HepG2 (cell line): ENCODE measurements at regions not wholly inside any gene's neighbourhood (a gene's known extent, or its start where the extent isn't known, plus 50 kb on each side); places are given as distances from the start of the nearest gene placed in this dataset.

Source experiments
- HMGA1 ChIP-seq: sonication (generic); formaldehyde crosslinking; conservative IDR thresholded peaks from 2 replicates; pipeline ENCODE4 v1.4.0; 2020; ENCODE audit warnings: missing genetic modification reagents
- RFX5 ChIP-seq: IDR thresholded peaks from 2 replicates; pipeline ENCODE4 v1.6.1; 2011; ENCODE audit warnings: low read depth, low read length, improper control_type of control experiment
- RORA ChIP-seq: sonication (generic); formaldehyde crosslinking; IDR thresholded peaks from 2 replicates; pipeline ENCODE4 v1.5.0; 2020; ENCODE audit warnings: mild to moderate bottlenecking, missing genetic modification reagents, moderate library complexity
- TBX2 ChIP-seq: sonication (generic); formaldehyde crosslinking; IDR thresholded peaks from 2 replicates; pipeline ENCODE4 v1.5.0; 2020; ENCODE audit warnings: missing genetic modification reagents, mild to moderate bottlenecking, borderline replicate concordance
- TGIF2 ChIP-seq: IDR thresholded peaks from 2 replicates; pipeline ENCODE4 v1.6.1; 2016; ENCODE audit warnings: control low read depth, missing compliant biosample characterization
- ZNF274 ChIP-seq: sonication (generic); formaldehyde crosslinking; IDR thresholded peaks from 2 replicates; pipeline ENCODE4 v1.5.1; 2020; ENCODE audit warnings: mild to moderate bottlenecking, missing genetic modification reagents
- ZNF598 ChIP-seq: sonication (generic); formaldehyde crosslinking; IDR thresholded peaks from 2 replicates; pipeline ENCODE4 v1.5.1; 2020; ENCODE audit warnings: mild to moderate bottlenecking, missing genetic modification reagents, borderline replicate concordance
- TF ChIP-seq, protein P1 (sequence below): sonication (generic); formaldehyde crosslinking; IDR thresholded peaks from 2 replicates; pipeline ENCODE4 v1.4.0; 2020; ENCODE audit warnings: missing genetic modification reagents, borderline replicate concordance
- TF ChIP-seq, protein P2 (sequence below): IDR thresholded peaks from 2 replicates; pipeline ENCODE4 v1.6.1; 2016; ENCODE audit warnings: missing compliant biosample characterization, missing genetic modification reagents, borderline replicate concordance
- TF ChIP-seq, protein P3 (sequence below): sonication (generic); formaldehyde crosslinking; IDR thresholded peaks from 2 replicates; pipeline ENCODE4 v1.5.0; 2020; ENCODE audit warnings: missing genetic modification reagents
- TF ChIP-seq, protein P4 (sequence below): sonication (generic); formaldehyde crosslinking; IDR thresholded peaks from 2 replicates; pipeline ENCODE4 v1.4.0; 2020; ENCODE audit warnings: missing genetic modification reagents
- TF ChIP-seq, protein P5 (sequence below): sonication (generic); formaldehyde crosslinking; IDR thresholded peaks from 2 replicates; pipeline ENCODE4 v1.5.1; 2020; ENCODE audit warnings: missing genetic modification reagents, mild to moderate bottlenecking, borderline replicate concordance

DNA sequence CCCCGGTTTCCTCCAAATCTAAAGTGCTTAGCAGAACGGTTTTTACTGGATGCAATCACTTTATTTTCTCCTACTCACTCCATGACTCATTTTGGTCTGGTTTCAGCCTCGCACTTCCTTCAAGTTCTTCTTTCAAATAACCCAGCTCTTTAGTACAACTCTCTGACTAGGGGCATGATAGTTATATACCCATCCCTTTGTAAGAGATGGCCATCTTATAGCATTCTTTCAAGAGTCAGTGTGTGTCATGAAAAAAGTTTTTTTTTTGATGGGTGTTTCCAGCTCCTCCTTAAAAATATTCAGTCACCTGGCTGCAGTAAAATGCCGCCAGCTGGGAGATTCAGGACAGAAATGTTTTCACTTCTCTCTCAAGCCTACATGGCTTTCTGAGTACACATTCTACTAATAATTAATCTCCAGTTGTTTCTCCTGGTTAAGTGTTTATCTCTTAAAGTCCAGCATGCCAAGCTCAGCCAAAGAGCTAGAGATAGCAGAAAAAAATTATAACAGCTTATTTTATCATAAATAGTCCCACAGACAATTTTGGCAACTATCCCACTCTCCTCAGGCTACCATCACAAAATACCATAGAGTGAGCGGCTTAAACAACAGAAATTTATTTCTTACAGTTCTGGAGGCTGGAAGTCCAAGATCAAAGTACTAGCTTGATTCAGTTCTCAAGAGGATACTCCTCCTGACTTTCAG lies 139.3 kb downstream of the GASK1B start (continued):
- TF ChIP-seq, protein P1, sequence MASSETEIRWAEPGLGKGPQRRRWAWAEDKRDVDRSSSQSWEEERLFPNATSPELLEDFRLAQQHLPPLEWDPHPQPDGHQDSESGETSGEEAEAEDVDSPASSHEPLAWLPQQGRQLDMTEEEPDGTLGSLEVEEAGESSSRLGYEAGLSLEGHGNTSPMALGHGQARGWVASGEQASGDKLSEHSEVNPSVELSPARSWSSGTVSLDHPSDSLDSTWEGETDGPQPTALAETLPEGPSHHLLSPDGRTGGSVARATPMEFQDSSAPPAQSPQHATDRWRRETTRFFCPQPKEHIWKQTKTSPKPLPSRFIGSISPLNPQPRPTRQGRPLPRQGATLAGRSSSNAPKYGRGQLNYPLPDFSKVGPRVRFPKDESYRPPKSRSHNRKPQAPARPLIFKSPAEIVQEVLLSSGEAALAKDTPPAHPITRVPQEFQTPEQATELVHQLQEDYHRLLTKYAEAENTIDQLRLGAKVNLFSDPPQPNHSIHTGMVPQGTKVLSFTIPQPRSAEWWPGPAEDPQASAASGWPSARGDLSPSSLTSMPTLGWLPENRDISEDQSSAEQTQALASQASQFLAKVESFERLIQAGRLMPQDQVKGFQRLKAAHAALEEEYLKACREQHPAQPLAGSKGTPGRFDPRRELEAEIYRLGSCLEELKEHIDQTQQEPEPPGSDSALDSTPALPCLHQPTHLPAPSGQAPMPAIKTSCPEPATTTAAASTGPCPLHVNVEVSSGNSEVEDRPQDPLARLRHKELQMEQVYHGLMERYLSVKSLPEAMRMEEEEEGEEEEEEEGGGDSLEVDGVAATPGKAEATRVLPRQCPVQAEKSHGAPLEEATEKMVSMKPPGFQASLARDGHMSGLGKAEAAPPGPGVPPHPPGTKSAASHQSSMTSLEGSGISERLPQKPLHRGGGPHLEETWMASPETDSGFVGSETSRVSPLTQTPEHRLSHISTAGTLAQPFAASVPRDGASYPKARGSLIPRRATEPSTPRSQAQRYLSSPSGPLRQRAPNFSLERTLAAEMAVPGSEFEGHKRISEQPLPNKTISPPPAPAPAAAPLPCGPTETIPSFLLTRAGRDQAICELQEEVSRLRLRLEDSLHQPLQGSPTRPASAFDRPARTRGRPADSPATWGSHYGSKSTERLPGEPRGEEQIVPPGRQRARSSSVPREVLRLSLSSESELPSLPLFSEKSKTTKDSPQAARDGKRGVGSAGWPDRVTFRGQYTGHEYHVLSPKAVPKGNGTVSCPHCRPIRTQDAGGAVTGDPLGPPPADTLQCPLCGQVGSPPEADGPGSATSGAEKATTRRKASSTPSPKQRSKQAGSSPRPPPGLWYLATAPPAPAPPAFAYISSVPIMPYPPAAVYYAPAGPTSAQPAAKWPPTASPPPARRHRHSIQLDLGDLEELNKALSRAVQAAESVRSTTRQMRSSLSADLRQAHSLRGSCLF (CRISPR knock-in tag): no peak
- TF ChIP-seq HMGA1 (CRISPR knock-in tag) (no peak), ZNF274 (CRISPR knock-in tag) (no peak), TBX2 (CRISPR knock-in tag) (no peak), RFX5 (no peak), ZNF598 (CRISPR knock-in tag) (no peak), TGIF2 (no peak), RORA (CRISPR knock-in tag) (no peak)
- TF ChIP-seq, protein P2, sequence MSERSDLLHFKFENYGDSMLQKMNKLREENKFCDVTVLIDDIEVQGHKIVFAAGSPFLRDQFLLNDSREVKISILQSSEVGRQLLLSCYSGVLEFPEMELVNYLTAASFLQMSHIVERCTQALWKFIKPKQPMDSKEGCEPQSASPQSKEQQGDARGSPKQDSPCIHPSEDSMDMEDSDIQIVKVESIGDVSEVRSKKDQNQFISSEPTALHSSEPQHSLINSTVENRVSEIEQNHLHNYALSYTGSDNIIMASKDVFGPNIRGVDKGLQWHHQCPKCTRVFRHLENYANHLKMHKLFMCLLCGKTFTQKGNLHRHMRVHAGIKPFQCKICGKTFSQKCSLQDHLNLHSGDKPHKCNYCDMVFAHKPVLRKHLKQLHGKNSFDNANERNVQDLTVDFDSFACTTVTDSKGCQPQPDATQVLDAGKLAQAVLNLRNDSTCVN: no peak
- TF ChIP-seq, protein P3, sequence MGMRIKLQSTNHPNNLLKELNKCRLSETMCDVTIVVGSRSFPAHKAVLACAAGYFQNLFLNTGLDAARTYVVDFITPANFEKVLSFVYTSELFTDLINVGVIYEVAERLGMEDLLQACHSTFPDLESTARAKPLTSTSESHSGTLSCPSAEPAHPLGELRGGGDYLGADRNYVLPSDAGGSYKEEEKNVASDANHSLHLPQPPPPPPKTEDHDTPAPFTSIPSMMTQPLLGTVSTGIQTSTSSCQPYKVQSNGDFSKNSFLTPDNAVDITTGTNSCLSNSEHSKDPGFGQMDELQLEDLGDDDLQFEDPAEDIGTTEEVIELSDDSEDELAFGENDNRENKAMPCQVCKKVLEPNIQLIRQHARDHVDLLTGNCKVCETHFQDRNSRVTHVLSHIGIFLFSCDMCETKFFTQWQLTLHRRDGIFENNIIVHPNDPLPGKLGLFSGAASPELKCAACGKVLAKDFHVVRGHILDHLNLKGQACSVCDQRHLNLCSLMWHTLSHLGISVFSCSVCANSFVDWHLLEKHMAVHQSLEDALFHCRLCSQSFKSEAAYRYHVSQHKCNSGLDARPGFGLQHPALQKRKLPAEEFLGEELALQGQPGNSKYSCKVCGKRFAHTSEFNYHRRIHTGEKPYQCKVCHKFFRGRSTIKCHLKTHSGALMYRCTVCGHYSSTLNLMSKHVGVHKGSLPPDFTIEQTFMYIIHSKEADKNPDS (CRISPR knock-in tag): no peak
- TF ChIP-seq, protein P4, sequence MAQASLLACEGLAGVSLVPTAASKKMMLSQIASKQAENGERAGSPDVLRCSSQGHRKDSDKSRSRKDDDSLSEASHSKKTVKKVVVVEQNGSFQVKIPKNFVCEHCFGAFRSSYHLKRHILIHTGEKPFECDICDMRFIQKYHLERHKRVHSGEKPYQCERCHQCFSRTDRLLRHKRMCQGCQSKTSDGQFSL (CRISPR knock-in tag): no peak
- TF ChIP-seq, protein P5, sequence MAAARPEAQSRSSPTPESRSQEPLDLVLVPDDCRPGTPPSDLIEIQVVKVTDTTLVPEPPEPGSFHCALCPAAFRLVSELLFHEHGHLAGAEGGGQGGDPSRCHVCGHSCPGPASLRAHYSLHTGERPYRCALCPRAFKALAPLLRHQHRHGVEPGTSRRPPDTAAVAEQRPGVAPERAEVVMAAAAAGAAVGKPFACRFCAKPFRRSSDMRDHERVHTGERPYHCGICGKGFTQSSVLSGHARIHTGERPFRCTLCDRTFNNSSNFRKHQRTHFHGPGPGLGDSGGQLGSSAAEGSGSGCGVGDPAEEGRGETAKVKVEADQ (CRISPR knock-in tag): no peak
